HepG2 (cell line): ENCODE measurements at regions not wholly inside any gene's neighbourhood (a gene's known extent, or its start where the extent isn't known, plus 50 kb on each side); places are given as distances from the start of the nearest gene placed in this dataset.

Source experiments
- ATAC-seq: fragments of 200-7000 bp; cut with Tn5 transposase; 3 replicates; pipeline ENCODE4 v1.9.1; 2020; ENCODE audit warnings: mild to moderate bottlenecking, moderate library complexity
- BruUV-seq: library from RNA; stranded (reverse); fragments of 400-500 nt; replicated peaks from 2 replicates; lab custom pipeline; 2021; lab: Mats Ljungman, UMichigan
- CTCF ChIA-PET: fragments of 300-600 bp; formaldehyde crosslinking; extraction: SDS; loops from one replicate; lab custom pipeline; 2021; ENCODE audit warnings: low total read pairs, inconsistent platforms, low intra/inter-chr PET ratio; lab: Yijun Ruan, JAX
- POLR2A ChIA-PET: fragments of 350-600 bp; sonication (Branson Sonifier 250); formaldehyde crosslinking; loops from one replicate; lab custom pipeline; 2020; ENCODE audit warnings: antibody characterized with exemption, inconsistent platforms; lab: Yijun Ruan, JAX
- DNase-seq: peaks from one replicate; pipeline ENCODE4 v3.0.0-alpha.2; 2015; ENCODE audit warnings: low spot score
- FAIRE-seq: peaks from 3 replicates; lab custom pipeline; 2011; peaks lifted over from hg19 to GRCh38; lab: Jason Lieb, UNC
- H2AFZ ChIP-seq: one replicate; pipeline ENCODE4 v1.6.1; 2011; ENCODE audit warnings: low read length, inconsistent platforms
- H3K27ac ChIP-seq: fragments of 300-600 bp; 3 replicates; pipeline ENCODE4 v1.8.0; 2011; ENCODE audit warnings: mixed run types, mild to moderate bottlenecking, mixed read lengths, low read length, inconsistent platforms; ENCODE audit not compliant: insufficient read depth; ENCODE audit errors: extremely low read length
- H3K27me3 ChIP-seq, 2 experiments: fragments of 200-600 bp in 1 of 2; 2 replicates in 1 of 2; 3 replicates in 1 of 2; pipeline versions ENCODE4 v1.6.0 to v1.8.0; 2011; ENCODE audit warnings: low read length in 2 of 2, mild to moderate bottlenecking in 2 of 2, moderate library complexity in 2 of 2, inconsistent platforms in 1 of 2; ENCODE audit not compliant: insufficient read depth in 2 of 2, control insufficient read depth in 1 of 2
- H3K36me3 ChIP-seq, 2 experiments: fragments of 200-600 bp in 1 of 2; replicated peaks in 1 of 2; 2 replicates in 1 of 2; 3 replicates in 1 of 2; pipeline versions ENCODE4 v1.5.1 to v1.8.0; 2011; ENCODE audit warnings: low read length in 2 of 2, inconsistent platforms in 1 of 2; ENCODE audit not compliant: insufficient read depth in 2 of 2, control insufficient read depth in 1 of 2
- H3K4me1 ChIP-seq: 2 replicates; pipeline ENCODE4 v1.5.1; 2012; ENCODE audit warnings: low read length, inconsistent platforms; ENCODE audit not compliant: insufficient read depth
- H3K4me2 ChIP-seq: 2 replicates; pipeline ENCODE4 v1.6.0; 2011; ENCODE audit warnings: low read depth, low read length, inconsistent platforms
- H3K4me3 ChIP-seq, 3 experiments: fragments of 200-600 bp in 1 of 3; sonication (generic), shearing (Covaris generic) in 1 of 3; replicated peaks in 1 of 3; 2 replicates each; pipeline ENCODE4 v1.5.1; 2011 to 2016; ENCODE audit warnings: low read length in 3 of 3, inconsistent platforms in 2 of 3, low read depth in 2 of 3, mild to moderate bottlenecking in 2 of 3, control low read depth in 1 of 3, mixed read lengths in 1 of 3; ENCODE audit not compliant: insufficient read depth in 1 of 3
- H3K79me2 ChIP-seq: one replicate; pipeline ENCODE4 v1.6.1; 2011; ENCODE audit warnings: low read length, inconsistent platforms; ENCODE audit not compliant: insufficient read depth
- H3K9ac ChIP-seq: 2 replicates; pipeline ENCODE4 v1.6.0; 2011; ENCODE audit warnings: mild to moderate bottlenecking, low read depth, low read length, inconsistent platforms; ENCODE audit not compliant: insufficient read depth
- H3K9me3 ChIP-seq: 2 replicates; pipeline ENCODE4 v1.5.1; 2012; ENCODE audit warnings: mild to moderate bottlenecking, low read length
- H4K20me1 ChIP-seq: 2 replicates; pipeline ENCODE4 v1.6.0; 2011; ENCODE audit warnings: inconsistent platforms, mild to moderate bottlenecking, low read length, moderate library complexity; ENCODE audit not compliant: insufficient read depth
- ASH2L ChIP-seq: fragments of 300-600, 200-600 bp; sonication (generic); IDR thresholded peaks from 2 replicates; pipeline ENCODE4 v1.7.0; 2017; ENCODE audit warnings: low read depth, mild to moderate bottlenecking, moderate library complexity, mixed read lengths, low read length; ENCODE audit not compliant: insufficient read length
- CBX2 ChIP-seq, 2 experiments: fragments of 200-600 bp in 1 of 2; sonication (generic); formaldehyde crosslinking in 1 of 2; IDR thresholded peaks; 2 replicates each; pipeline versions ENCODE4 v1.7.0 to v1.8.1; 2018 to 2022; ENCODE audit warnings: low read depth in 2 of 2, low read length in 1 of 2, mild to moderate bottlenecking in 1 of 2, missing genetic modification reagents in 1 of 2
- FOXC1 ChIP-seq: sonication (generic); formaldehyde crosslinking; IDR thresholded peaks from 2 replicates; pipeline ENCODE4 v1.8.0; 2022; ENCODE audit warnings: mild to moderate bottlenecking, missing genetic modification reagents, borderline replicate concordance
- FOXO1 ChIP-seq: sonication (generic); formaldehyde crosslinking; IDR thresholded peaks from 2 replicates; pipeline ENCODE4 v1.4.0; 2020; ENCODE audit warnings: missing genetic modification reagents
- PHB2 ChIP-seq: fragments of 450-650 bp; IDR thresholded peaks from 2 replicates; pipeline ENCODE4 v1.6.1; 2018; ENCODE audit not compliant: partially characterized antibody
- PLRG1 ChIP-seq: fragments of 450-650 bp; conservative IDR thresholded peaks from 2 replicates; pipeline ENCODE4 v1.6.1; 2016
- RAD51 ChIP-seq: fragments of 450-650 bp; IDR thresholded peaks from 2 replicates; pipeline ENCODE4 v1.6.1; 2016; ENCODE audit warnings: borderline replicate concordance
- SAP130 ChIP-seq: IDR thresholded peaks from 2 replicates; pipeline ENCODE4 v1.6.1; 2016; ENCODE audit warnings: low read depth
- SMYD3 ChIP-seq: sonication (generic); formaldehyde crosslinking; IDR thresholded peaks from 2 replicates; pipeline ENCODE4 v1.8.1; 2023; ENCODE audit warnings: mild to moderate bottlenecking, missing genetic modification reagents
- SNAPC2 ChIP-seq: sonication (generic); formaldehyde crosslinking; IDR thresholded peaks from 2 replicates; pipeline ENCODE4 v1.8.1; 2022; ENCODE audit warnings: mild to moderate bottlenecking, missing genetic modification reagents
- ZBTB20 ChIP-seq: sonication (generic); formaldehyde crosslinking; IDR thresholded peaks from 2 replicates; pipeline ENCODE4 v1.8.1; 2023; ENCODE audit warnings: missing genetic modification reagents, low read depth, mild to moderate bottlenecking, borderline replicate concordance
- ZBTB42 ChIP-seq: sonication (generic); formaldehyde crosslinking; IDR thresholded peaks from 2 replicates; pipeline ENCODE4 v1.5.0; 2020; ENCODE audit warnings: mild to moderate bottlenecking, missing genetic modification reagents
- ZEB1 ChIP-seq: IDR thresholded peaks from 2 replicates; pipeline ENCODE4 v1.6.1; 2012; ENCODE audit warnings: mild to moderate bottlenecking, low read depth, inconsistent platforms; ENCODE audit not compliant: insufficient replicate concordance
- ZFP90 ChIP-seq: sonication (generic); formaldehyde crosslinking; IDR thresholded peaks from 2 replicates; pipeline ENCODE4 v1.8.0; 2022; ENCODE audit warnings: missing genetic modification reagents, mild to moderate bottlenecking, inconsistent platforms, borderline replicate concordance
- ZNF180 ChIP-seq: sonication (generic); formaldehyde crosslinking; IDR thresholded peaks from 2 replicates; pipeline ENCODE4 v1.4.0; 2020; ENCODE audit warnings: low read depth, missing genetic modification reagents, borderline replicate concordance
- WGBS: methylation state at CpG from one replicate; pipeline ENCODE4 v1.1.6; 2017; ENCODE audit warnings: low lambda C conversion rate; 5-methylcytosine and 5-hydroxymethylcytosine counted together
- in situ Hi-C: cut with HindIII; loops from 2 replicates; pipeline ENCODE4 v1.10.0; 2017; ENCODE audit warnings: low pct_unique_long_range_greater_than_20kb; ENCODE audit not compliant: extremely low pct_ligation_motif_present
- intact Hi-C: fragments of 100-400 bp; cut with micrococcal nuclease; formaldehyde crosslinking; loops from one replicate; pipeline ENCODE4 v1.10.0; 2022; ENCODE audit not compliant: unreplicated experiment

DNA sequence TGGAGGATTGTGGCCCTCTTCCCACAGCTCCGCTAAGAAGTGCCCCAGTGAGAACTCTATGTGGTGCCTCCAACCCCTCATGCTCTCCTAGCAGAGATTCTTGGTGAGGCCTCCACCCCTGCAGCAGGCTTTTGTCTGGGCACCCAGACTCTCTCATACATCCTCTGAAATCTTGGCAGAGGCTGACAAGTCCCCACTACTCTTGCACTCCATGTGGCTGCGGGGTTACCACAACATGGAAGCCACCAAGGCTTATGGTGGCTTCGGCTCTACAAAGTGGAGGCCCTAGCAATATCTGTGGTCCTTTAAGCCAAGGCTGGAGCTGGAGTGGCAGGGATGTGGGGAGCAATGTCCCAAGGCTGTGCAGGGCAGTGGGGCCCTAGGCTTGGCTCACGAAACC, 255.2 kb downstream of the COX7B2 start:
- BruUV-seq, result no TSS peak
- H3K4me2 ChIP-seq, result no peak overlapping the region
- DNase-seq, result no peak
- H3K4me1 ChIP-seq, result no peaks in the 10 kb centered on the region
- H3K9ac ChIP-seq, result no peak overlapping the region
- no peak for TF ChIP-seq SAP130 (CRISPR knock-in tag)
- no peaks in the 10 kb centered on the region for H3K79me2 ChIP-seq
- H4K20me1 ChIP-seq, result no peaks in the 10 kb centered on the region
- H3K27me3 ChIP-seq, result no peaks in the 10 kb centered on the region
- H3K4me3 ChIP-seq, result no peak overlapping the region
- no peak for ATAC-seq
- in situ Hi-C loops, result no loop called here
- no peak overlapping the region for H3K27ac ChIP-seq
- peaks cover 48% of the 10 kb centered on the region for H3K9me3 ChIP-seq
- ChIA-PET CTCF (no interaction called here), POLR2A (no interaction called here)
- no peaks in the 10 kb centered on the region for H3K36me3 ChIP-seq
- H2AFZ ChIP-seq, result no peak overlapping the region
- intact Hi-C loops, result no loop called here
- WGBS, result 19% methylated on average over 3 of the region's 4 CpGs
- no peak for FAIRE-seq

DNA sequence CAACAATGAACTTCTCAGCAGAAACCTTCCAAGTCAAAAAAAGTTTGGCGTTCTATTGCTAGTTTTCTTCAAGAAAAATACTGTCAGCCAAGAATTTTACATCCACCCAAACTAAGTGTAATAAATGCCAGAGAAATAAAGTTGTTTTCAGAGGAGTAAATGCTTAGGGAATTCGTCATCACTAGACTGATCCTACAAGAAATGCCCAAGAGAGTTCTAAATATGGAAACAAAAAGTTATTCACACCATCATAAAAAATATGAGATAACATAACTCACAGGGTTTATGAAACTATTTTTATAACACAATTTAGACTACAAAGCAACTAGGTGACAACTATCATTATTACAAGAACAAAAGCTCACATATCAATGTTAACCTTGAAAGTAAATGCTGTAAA, 259.5 kb upstream of the GABRA2 start:
- no peaks in the 10 kb centered on the region for H4K20me1 ChIP-seq
- intact Hi-C loops, result loop anchor here (5.0 kb wide), 1 partner anchor 1887 kb away; no protein-coding TSS in a partner anchor
- no peak for FAIRE-seq
- TF ChIP-seq FOXO1 (CRISPR knock-in tag) (no peak), ZBTB42 (CRISPR knock-in tag) (no peak), ASH2L (no peak), ZFP90 (CRISPR knock-in tag) (no peak), SNAPC2 (CRISPR knock-in tag) (no peak), SMYD3 (CRISPR knock-in tag) (no peak), ZNF180 (CRISPR knock-in tag) (no peak), ZEB1 (no peak), FOXC1 (CRISPR knock-in tag) (no peak), PLRG1 (no peak), PHB2 (no peak), RAD51 (no peak), CBX2 (IDR thresholded peaks at IDR 0.05; ENCODE audit: low read depth, low read length) (no peak), CBX2 (CRISPR knock-in tag; IDR thresholded peaks at IDR 0.05; ENCODE audit: low read depth) (no peak), ZBTB20 (CRISPR knock-in tag) (no peak)

More for the DNA sequence above, 259.5 kb upstream of the GABRA2 start:
- no peak overlapping the region for H3K4me3 ChIP-seq
- no peak overlapping the region for H3K27ac ChIP-seq
- no TSS peak for BruUV-seq
- DNase-seq (no peak), ATAC-seq (no peak)
- no peaks in the 10 kb centered on the region for H3K79me2 ChIP-seq
- H2AFZ ChIP-seq, result no peak overlapping the region
- H3K36me3 ChIP-seq, result no peaks in the 10 kb centered on the region
- H3K9ac ChIP-seq, result no peak overlapping the region
- ChIA-PET CTCF (interaction anchor here (1.9 kb wide), 1 partner anchor 320 kb away, joined by 8 read pairs; no protein-coding TSS in a partner anchor), POLR2A (no interaction called here)
- H3K9me3 ChIP-seq, result peaks cover 39% of the 10 kb centered on the region
- 0% methylated on average over 2 of the region's 2 CpGs for WGBS
- no peak overlapping the region for H3K4me2 ChIP-seq
- no peaks in the 10 kb centered on the region for H3K27me3 ChIP-seq
- in situ Hi-C loops, result no loop called here
- H3K4me1 ChIP-seq, result no peaks in the 10 kb centered on the region
